GM18867 (cell line): ENCODE measurements at regions not wholly inside any gene's neighbourhood (a gene's known extent, or its start where the extent isn't known, plus 50 kb on each side); places are given as distances from the start of the nearest gene placed in this dataset.

Experiments
- ATAC-seq: cut with Tn5 transposase; IDR thresholded peaks from one replicate; pipeline ENCODE4 v1.9.1; 2021; ENCODE audit warnings: mild to moderate bottlenecking, moderate library complexity; ENCODE audit not compliant: unreplicated experiment

- ATAC-seq: no peak
These were observed 549.5 kb upstream of the ARRDC4 start for GRCh38 chr15:97410897-97411575.

GRCh38 chr15:97420130-97420529 lies 540.4 kb upstream of the ARRDC4 start:
- no peak for ATAC-seq

GRCh38 chr15:97425596-97425995 lies 534.9 kb upstream of the ARRDC4 start:
- ATAC-seq: no peak

- ATAC-seq: no peak
These were observed 517.4 kb upstream of the ARRDC4 start for GRCh38 chr15:97443101-97443500.

GRCh38 chr15:97446138-97446537 lies 514.4 kb upstream of the ARRDC4 start:
- no peak for ATAC-seq

- ATAC-seq: no peak
These were observed 503.8 kb upstream of the ARRDC4 start for GRCh38 chr15:97456521-97457202.

- ATAC-seq: no peak
These were observed 503.2 kb upstream of the ARRDC4 start for GRCh38 chr15:97457203-97457847.

GRCh38 chr15:97459771-97460170 lies 500.7 kb upstream of the ARRDC4 start:
- no peak for ATAC-seq

- no peak for ATAC-seq
These were observed 499.3 kb upstream of the ARRDC4 start for GRCh38 chr15:97461226-97461625.

GRCh38 chr15:97463696-97464095 lies 496.8 kb upstream of the ARRDC4 start:
- no peak for ATAC-seq

- no peak for ATAC-seq
These were observed 490.1 kb upstream of the ARRDC4 start for GRCh38 chr15:97470417-97470816.

- no peak for ATAC-seq
These were observed 486.9 kb upstream of the ARRDC4 start for GRCh38 chr15:97473627-97474026.

GRCh38 chr15:97479957-97480356 lies 480.5 kb upstream of the ARRDC4 start:
- ATAC-seq: no peak

GRCh38 chr15:97482521-97482920 lies 478.0 kb upstream of the ARRDC4 start:
- ATAC-seq: no peak

GRCh38 chr15:97483232-97483631 lies 477.3 kb upstream of the ARRDC4 start:
- ATAC-seq: no peak

- no peak for ATAC-seq
These were observed 470.1 kb upstream of the ARRDC4 start for GRCh38 chr15:97490429-97490828.

- no peak for ATAC-seq
These were observed 459.2 kb upstream of the ARRDC4 start for GRCh38 chr15:97501291-97501690.

GRCh38 chr15:97502038-97502437 lies 458.5 kb upstream of the ARRDC4 start:
- ATAC-seq: no peak

- no peak for ATAC-seq
These were observed 456.3 kb upstream of the ARRDC4 start for GRCh38 chr15:97504031-97504792.

GRCh38 chr15:97517737-97518136 lies 442.8 kb upstream of the ARRDC4 start:
- no peak for ATAC-seq

- ATAC-seq: no peak
These were observed 439.8 kb upstream of the ARRDC4 start for GRCh38 chr15:97520689-97521088.
